Type B pancreatic cell (in vitro differentiated cells): ENCODE measurements at regions not wholly inside any gene's neighbourhood (a gene's known extent, or its start where the extent isn't known, plus 50 kb on each side); places are given as distances from the start of the nearest gene placed in this dataset.

ENCODE experiments used
- DNase-seq: peaks from one replicate; pipeline ENCODE4 v3.0.0; 2021; ENCODE audit warnings: mixed read lengths; ENCODE audit not compliant: unreplicated experiment; ENCODE audit errors: extremely low spot score
- H3K27ac Mint-ChIP-seq: 2 replicates; pipeline ENCODE4 v1.8.0; 2021; ENCODE audit warnings: mild to moderate bottlenecking, mixed read lengths
- H3K27me3 Mint-ChIP-seq: 2 replicates; pipeline ENCODE4 v1.8.0; 2021; ENCODE audit warnings: mixed read lengths
- H3K36me3 Mint-ChIP-seq: 2 replicates; pipeline ENCODE4 v1.8.0; 2021; ENCODE audit warnings: mixed read lengths
- H3K4me1 Mint-ChIP-seq: one replicate; pipeline ENCODE4 v1.8.0; 2021; ENCODE audit warnings: mixed read lengths; ENCODE audit not compliant: unreplicated experiment
- H3K4me3 Mint-ChIP-seq: 2 replicates; pipeline ENCODE4 v1.8.0; 2021; ENCODE audit warnings: mild to moderate bottlenecking, mixed read lengths
- H3K9me3 Mint-ChIP-seq: 2 replicates; pipeline ENCODE4 v1.8.0; 2021; ENCODE audit warnings: mixed read lengths
- CTCF ChIP-seq: fragments of 200-600 bp; sonication (generic); conservative IDR thresholded peaks from 2 replicates; pipeline ENCODE4 v1.5.0; 2021; ENCODE audit warnings: antibody characterized with exemption, mild to moderate bottlenecking

- no peak overlapping the region for H3K4me3 Mint-ChIP-seq
- H3K27me3 Mint-ChIP-seq = peaks cover 3% of the 10 kb centered on the region
- no peak overlapping the region for H3K27ac Mint-ChIP-seq
- H3K36me3 Mint-ChIP-seq = no peaks in the 10 kb centered on the region
- DNase-seq = no peak
- TF ChIP-seq CTCF = no peak
- peaks cover 4% of the 10 kb centered on the region for H3K9me3 Mint-ChIP-seq
- H3K4me1 Mint-ChIP-seq = peaks cover 17% of the 10 kb centered on the region
These were observed 372.0 kb upstream of the JARID2 start for GRCh38 chr6:14873781-14874441.

GRCh38 chr6:14874975-14875480, 370.8 kb upstream of the JARID2 start:
- no peaks in the 10 kb centered on the region for H3K27me3 Mint-ChIP-seq
- no peak overlapping the region for H3K4me3 Mint-ChIP-seq
- peaks cover 4% of the 10 kb centered on the region for H3K9me3 Mint-ChIP-seq
- no peak for DNase-seq
- no peak overlapping the region for H3K27ac Mint-ChIP-seq
- TF ChIP-seq CTCF = no peak
- H3K4me1 Mint-ChIP-seq = peaks cover 17% of the 10 kb centered on the region
- H3K36me3 Mint-ChIP-seq = no peaks in the 10 kb centered on the region

- Mint-ChIP-seq H3K36me3 (no peaks in the 10 kb centered on the region), H3K9me3 (peaks cover 4% of the 10 kb centered on the region), H3K4me1 (peaks cover 23% of the 10 kb centered on the region)
These were observed 370.3 kb upstream of the JARID2 start for GRCh38 chr6:14875481-14876063.

GRCh38 chr6:14876778-14877613, 368.9 kb upstream of the JARID2 start:
- no peak for DNase-seq
- H3K27me3 Mint-ChIP-seq = no peaks in the 10 kb centered on the region
- no peak overlapping the region for H3K27ac Mint-ChIP-seq
- H3K4me1 Mint-ChIP-seq = peaks cover 32% of the 10 kb centered on the region
- H3K36me3 Mint-ChIP-seq = no peaks in the 10 kb centered on the region
- H3K9me3 Mint-ChIP-seq = peaks cover 4% of the 10 kb centered on the region
- H3K4me3 Mint-ChIP-seq = no peak overlapping the region
- TF ChIP-seq CTCF = no peak

More at GRCh38 chr6:14875481-14876063, 370.3 kb upstream of the JARID2 start:
- Mint-ChIP-seq H3K27me3 (no peaks in the 10 kb centered on the region), H3K4me3 (no peak overlapping the region), H3K27ac (no peak overlapping the region)
- DNase-seq = no peak
- TF ChIP-seq CTCF = no peak

- H3K27me3 Mint-ChIP-seq = no peaks in the 10 kb centered on the region
- no peak overlapping the region for H3K27ac Mint-ChIP-seq
- DNase-seq = no peak
- H3K9me3 Mint-ChIP-seq = peaks cover 4% of the 10 kb centered on the region
- no peak overlapping the region for H3K4me3 Mint-ChIP-seq
- H3K4me1 Mint-ChIP-seq = peaks cover 39% of the 10 kb centered on the region
- no peak for TF ChIP-seq CTCF
- H3K36me3 Mint-ChIP-seq = no peaks in the 10 kb centered on the region
These were observed 368.1 kb upstream of the JARID2 start for GRCh38 chr6:14877758-14878157.
